ENCODE measurements at regions not wholly inside any gene's neighbourhood (a gene's known extent, or its start where the extent isn't known, plus 50 kb on each side); places are given as distances from the start of the nearest gene placed in this dataset.

DNA sequence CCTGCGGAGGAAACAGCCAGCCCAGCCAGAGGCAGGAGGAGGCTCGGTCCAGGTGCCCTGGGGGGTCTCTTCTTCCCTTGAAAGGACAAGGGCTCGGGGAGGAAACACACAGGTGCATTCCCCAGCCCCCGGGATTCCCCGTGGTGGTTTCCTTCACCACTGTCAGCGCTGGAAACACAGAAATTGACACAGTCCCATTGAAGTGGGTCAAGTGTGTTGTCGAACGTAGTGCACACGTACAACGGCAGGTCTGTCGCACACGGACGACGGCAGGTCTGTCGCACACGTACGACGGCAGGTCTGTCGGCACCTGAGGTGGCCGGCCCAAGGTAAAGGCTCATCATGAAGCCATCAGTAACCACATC is 80.9 kb downstream of the DLL1 start:
- TF ChIP-seq, protein P1, sequence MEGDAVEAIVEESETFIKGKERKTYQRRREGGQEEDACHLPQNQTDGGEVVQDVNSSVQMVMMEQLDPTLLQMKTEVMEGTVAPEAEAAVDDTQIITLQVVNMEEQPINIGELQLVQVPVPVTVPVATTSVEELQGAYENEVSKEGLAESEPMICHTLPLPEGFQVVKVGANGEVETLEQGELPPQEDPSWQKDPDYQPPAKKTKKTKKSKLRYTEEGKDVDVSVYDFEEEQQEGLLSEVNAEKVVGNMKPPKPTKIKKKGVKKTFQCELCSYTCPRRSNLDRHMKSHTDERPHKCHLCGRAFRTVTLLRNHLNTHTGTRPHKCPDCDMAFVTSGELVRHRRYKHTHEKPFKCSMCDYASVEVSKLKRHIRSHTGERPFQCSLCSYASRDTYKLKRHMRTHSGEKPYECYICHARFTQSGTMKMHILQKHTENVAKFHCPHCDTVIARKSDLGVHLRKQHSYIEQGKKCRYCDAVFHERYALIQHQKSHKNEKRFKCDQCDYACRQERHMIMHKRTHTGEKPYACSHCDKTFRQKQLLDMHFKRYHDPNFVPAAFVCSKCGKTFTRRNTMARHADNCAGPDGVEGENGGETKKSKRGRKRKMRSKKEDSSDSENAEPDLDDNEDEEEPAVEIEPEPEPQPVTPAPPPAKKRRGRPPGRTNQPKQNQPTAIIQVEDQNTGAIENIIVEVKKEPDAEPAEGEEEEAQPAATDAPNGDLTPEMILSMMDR (IDR thresholded peaks at IDR 0.05) = no peak
- TF ChIP-seq EP300 (IDR thresholded peaks at IDR 0.05) (no peak), POLR2AphosphoS5 (IDR thresholded peaks at IDR 0.05) (no peak), POLR2A (IDR thresholded peaks at IDR 0.05; ENCODE audit: low read depth) (no peak)

Data from esophagus muscularis mucosa (tissue), 4 donors.